GM23248 (cell line): ENCODE measurements at regions not wholly inside any gene's neighbourhood (a gene's known extent, or its start where the extent isn't known, plus 50 kb on each side); places are given as distances from the start of the nearest gene placed in this dataset.

Experiments
- DNase-seq: peaks from one replicate; pipeline ENCODE4 v3.0.0-alpha.2; 2015
- H2AFZ ChIP-seq: fragments of 200-600 bp; sonication (generic); 2 replicates; pipeline ENCODE4 v1.6.1; 2016; ENCODE audit warnings: antibody characterized with exemption
- H3F3A ChIP-seq: fragments of 200-600 bp; sonication (generic); 2 replicates; pipeline ENCODE4 v1.6.1; 2016; ENCODE audit warnings: mild to moderate bottlenecking, antibody characterized with exemption, mixed run types; ENCODE audit not compliant: insufficient read depth
- H3K27ac ChIP-seq: fragments of 200-600 bp; sonication (generic); 2 replicates; pipeline ENCODE4 v1.5.1; 2016; ENCODE audit warnings: mild to moderate bottlenecking
- H3K27me3 ChIP-seq: fragments of 200-600 bp; sonication (generic); replicated peaks from 2 replicates; pipeline ENCODE4 v1.6.1; 2016; ENCODE audit warnings: mild to moderate bottlenecking; ENCODE audit not compliant: insufficient read depth
- H3K36me3 ChIP-seq: fragments of 200-600 bp; sonication (generic); 2 replicates; pipeline ENCODE4 v1.6.1; 2016; ENCODE audit warnings: low read depth, mild to moderate bottlenecking
- H3K4me1 ChIP-seq: fragments of 200-600 bp; sonication (generic); 2 replicates; pipeline ENCODE4 v1.6.1; 2016; ENCODE audit warnings: mild to moderate bottlenecking; ENCODE audit not compliant: insufficient read depth
- H3K4me2 ChIP-seq: fragments of 200-600 bp; sonication (generic); one replicate; pipeline ENCODE4 v1.6.1; 2016; ENCODE audit warnings: mild to moderate bottlenecking; ENCODE audit not compliant: unreplicated experiment
- H3K4me3 ChIP-seq: fragments of 200-600 bp; sonication (generic); 2 replicates; pipeline ENCODE4 v1.5.1; 2016; ENCODE audit warnings: mild to moderate bottlenecking
- H3K79me2 ChIP-seq: fragments of 200-600 bp; sonication (generic); 2 replicates; pipeline ENCODE4 v1.6.1; 2016; ENCODE audit warnings: mild to moderate bottlenecking; ENCODE audit not compliant: insufficient read depth
- H3K9ac ChIP-seq: fragments of 200-600 bp; sonication (generic); 2 replicates; pipeline ENCODE4 v1.6.1; 2016; ENCODE audit warnings: mild to moderate bottlenecking
- H3K9me2 ChIP-seq: fragments of 200-600 bp; sonication (generic); 2 replicates; pipeline ENCODE4 v1.6.1; 2016; ENCODE audit warnings: mixed run types, mild to moderate bottlenecking, moderate library complexity; ENCODE audit not compliant: insufficient read depth
- H3K9me3 ChIP-seq: fragments of 200-600 bp; sonication (generic); one replicate; pipeline ENCODE4 v1.6.1; 2017; ENCODE audit warnings: low read depth
- H4K20me1 ChIP-seq: fragments of 200-600 bp; sonication (generic); 2 replicates; pipeline ENCODE4 v1.6.0; 2016; ENCODE audit not compliant: insufficient read depth
- EZH2 ChIP-seq: fragments of 200-600 bp; sonication (generic); IDR thresholded peaks from 2 replicates; pipeline ENCODE4 v1.6.1; 2018; ENCODE audit warnings: antibody characterized with exemption, mild to moderate bottlenecking; ENCODE audit not compliant: insufficient read depth, poor library complexity, severe bottlenecking
- EZH2phosphoT487 ChIP-seq: fragments of 200-600 bp; sonication (generic); IDR thresholded peaks from 2 replicates; pipeline ENCODE4 v1.6.1; 2018; ENCODE audit warnings: antibody characterized with exemption, moderate library complexity, mild to moderate bottlenecking, low read depth; ENCODE audit not compliant: insufficient read depth
- WGBS, 2 experiments: methylation state at CpG; one replicate each; pipeline ENCODE4 v1.1.6; 2015 to 2017; ENCODE audit warnings: low lambda C conversion rate in 2 of 2, low coverage in 1 of 2; ENCODE audit errors: missing lambda C conversion rate in 2 of 2; 5-methylcytosine and 5-hydroxymethylcytosine counted together
- in situ Hi-C: fragments of 300-500 bp; cut with MboI; formaldehyde crosslinking; loops from 2 replicates; pipeline ENCODE4 v1.15.0; 2020

DNA sequence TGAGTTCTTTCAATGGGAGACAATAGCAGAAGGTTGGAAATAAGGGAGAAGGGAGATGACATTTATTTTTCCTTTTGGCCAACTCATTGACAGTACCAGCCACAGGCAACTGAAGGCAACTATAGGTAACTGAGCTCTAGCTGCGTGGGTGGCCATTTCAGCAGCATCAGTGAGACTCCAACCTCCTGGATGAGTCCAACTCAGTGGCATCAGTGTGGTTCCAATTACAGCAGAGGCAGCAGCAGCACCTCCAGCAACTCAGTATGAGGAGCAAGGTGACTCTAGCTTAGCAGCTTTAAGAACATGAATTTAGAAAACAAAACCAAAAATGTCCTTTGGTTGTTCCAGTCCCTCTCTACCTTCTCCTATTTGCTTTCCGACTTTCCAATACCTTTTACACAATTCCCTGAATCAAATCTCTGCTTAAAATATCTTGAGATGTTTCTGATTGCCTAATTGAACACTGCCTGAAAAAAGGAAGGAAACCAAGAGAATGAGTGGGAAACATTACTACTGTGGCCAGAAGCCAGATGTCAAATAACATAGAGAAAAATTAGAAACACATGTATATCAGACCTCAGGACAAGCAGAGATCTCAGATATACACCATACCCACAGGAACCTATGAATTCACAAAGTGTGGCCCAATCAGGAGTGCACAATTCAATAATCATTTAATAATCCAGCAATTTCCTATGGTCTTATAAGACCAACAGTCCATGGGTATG lies 166.5 kb upstream of the RORB start:
- H3K4me1 ChIP-seq = no peaks in the 10 kb centered on the region
- no peak overlapping the region for H3K4me3 ChIP-seq
- H2AFZ ChIP-seq = no peak overlapping the region
- no peaks in the 10 kb centered on the region for H4K20me1 ChIP-seq
- H3K27ac ChIP-seq = no peak overlapping the region
- H3K36me3 ChIP-seq = no peaks in the 10 kb centered on the region
- no peaks in the 10 kb centered on the region for H3F3A ChIP-seq
- no peak overlapping the region for H3K4me2 ChIP-seq
- TF ChIP-seq EZH2phosphoT487 (no peak), EZH2 (no peak)
- no peaks in the 10 kb centered on the region for H3K27me3 ChIP-seq
- H3K9me2 ChIP-seq = no peaks in the 10 kb centered on the region
- 2 to 12% methylated on average over 2 of the region's 2 CpGs for WGBS, 2 experiments
- in situ Hi-C loops = no loop called here
- H3K9me3 ChIP-seq = no peaks in the 10 kb centered on the region
- no peaks in the 10 kb centered on the region for H3K79me2 ChIP-seq
- no peak for DNase-seq
- H3K9ac ChIP-seq = no peak overlapping the region

DNA sequence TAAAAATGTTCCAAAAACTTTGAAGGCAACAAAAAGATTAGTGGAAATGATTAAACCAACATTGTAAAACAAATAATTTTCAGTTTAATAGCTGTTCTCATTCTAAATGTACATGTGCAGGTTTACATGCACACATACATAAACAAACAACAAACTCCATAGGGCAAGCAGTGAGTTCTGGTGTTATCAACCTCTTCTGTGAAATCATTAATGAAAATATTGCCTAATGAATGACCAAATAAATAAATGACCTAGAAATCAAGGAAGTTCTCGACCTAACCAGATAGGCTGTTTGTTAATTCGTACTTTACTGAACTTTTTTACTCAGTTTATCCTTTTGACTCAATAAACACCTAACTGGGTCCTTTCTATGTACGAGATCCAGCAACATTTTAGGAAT lies 165.5 kb upstream of the RORB start:
- H3K9ac ChIP-seq = no peak overlapping the region
- H3K27me3 ChIP-seq = no peaks in the 10 kb centered on the region

GRCh38 chr9:74333384-74334032 lies 163.6 kb upstream of the RORB start:
- H3K4me1 ChIP-seq = no peaks in the 10 kb centered on the region
- 8 to 10% methylated on average over 5 of the region's 5 CpGs for WGBS, 2 experiments
- no peak overlapping the region for H2AFZ ChIP-seq
- H4K20me1 ChIP-seq = no peaks in the 10 kb centered on the region
- no peaks in the 10 kb centered on the region for H3K36me3 ChIP-seq
- no peak for TF ChIP-seq EZH2phosphoT487
- TF ChIP-seq EZH2 = no peak
- no peak overlapping the region for H3K4me2 ChIP-seq
- H3K4me3 ChIP-seq = no peak overlapping the region
- DNase-seq = no peak
- no peaks in the 10 kb centered on the region for H3K9me2 ChIP-seq
- no peak overlapping the region for H3K9ac ChIP-seq
- H3K27ac ChIP-seq = no peak overlapping the region
- no peaks in the 10 kb centered on the region for H3K79me2 ChIP-seq
- in situ Hi-C loops = no loop called here
- no peaks in the 10 kb centered on the region for H3K27me3 ChIP-seq
- no peaks in the 10 kb centered on the region for H3F3A ChIP-seq
- H3K9me3 ChIP-seq = no peaks in the 10 kb centered on the region

More for the DNA sequence above, 165.5 kb upstream of the RORB start:
- no peak overlapping the region for H3K4me3 ChIP-seq
- H3K4me1 ChIP-seq = no peaks in the 10 kb centered on the region
- H3K9me2 ChIP-seq = no peaks in the 10 kb centered on the region
- H3K9me3 ChIP-seq = no peaks in the 10 kb centered on the region
- 5 to 13% methylated on average over 3 of the region's 3 CpGs for WGBS, 2 experiments
- H3K27ac ChIP-seq = no peak overlapping the region
- no peaks in the 10 kb centered on the region for H3K36me3 ChIP-seq
- in situ Hi-C loops = no loop called here
- no peak overlapping the region for H3K4me2 ChIP-seq
- H4K20me1 ChIP-seq = no peaks in the 10 kb centered on the region
- H3K79me2 ChIP-seq = no peaks in the 10 kb centered on the region
- no peak overlapping the region for H2AFZ ChIP-seq
- DNase-seq = no peak
- H3F3A ChIP-seq = no peaks in the 10 kb centered on the region
- TF ChIP-seq EZH2 (no peak), EZH2phosphoT487 (no peak)

DNA sequence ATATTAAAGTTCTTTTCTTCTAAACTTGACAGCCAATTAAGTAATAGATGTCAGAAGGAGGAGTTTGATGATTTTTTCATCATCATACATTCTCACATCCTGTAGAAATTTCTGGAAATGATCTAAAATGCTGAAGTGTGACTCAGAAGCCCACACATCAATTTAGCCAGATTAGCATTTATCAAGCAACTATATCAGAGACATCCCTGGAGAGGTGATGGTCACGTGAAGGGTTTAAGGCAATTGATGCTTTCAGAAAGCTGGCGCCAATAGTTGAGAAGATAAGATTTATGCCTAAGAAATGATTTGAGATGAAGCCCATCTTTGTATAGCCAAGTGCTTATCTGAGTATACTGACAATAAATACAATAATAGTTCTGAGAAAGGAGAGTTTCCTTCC lies 162.9 kb upstream of the RORB start:
- Histone ChIP-seq H3K27ac (no peak overlapping the region), H2AFZ (no peak overlapping the region), H3K9me3 (no peaks in the 10 kb centered on the region), H3K9me2 (no peaks in the 10 kb centered on the region), H3K9ac (no peak overlapping the region), H3K4me3 (no peak overlapping the region), H3K36me3 (no peaks in the 10 kb centered on the region), H3K4me2 (no peak overlapping the region), H4K20me1 (no peaks in the 10 kb centered on the region), H3F3A (no peaks in the 10 kb centered on the region), H3K4me1 (no peaks in the 10 kb centered on the region), H3K27me3 (no peaks in the 10 kb centered on the region), H3K79me2 (no peaks in the 10 kb centered on the region)
- 47% methylated on average over 2 of the region's 2 CpGs for WGBS, 2 experiments
- no peak for DNase-seq
- in situ Hi-C loops = no loop called here
- TF ChIP-seq EZH2 = no peak
- TF ChIP-seq EZH2phosphoT487 = no peak
